GM19238 (cell line): ENCODE measurements at regions not wholly inside any gene's neighbourhood (a gene's known extent, or its start where the extent isn't known, plus 50 kb on each side); places are given as distances from the start of the nearest gene placed in this dataset.

Experiments
- DNase-seq: peaks from one replicate; pipeline ENCODE4 v3.0.0; 2011; ENCODE audit warnings: low spot score; ENCODE audit not compliant: insufficient read length

GRCh38 chr7:10662982-10663884 is 310.4 kb upstream of the PHF14 start:
- DNase-seq = no peak

- no peak for DNase-seq
Measured at GRCh38 chr7:10672186-10672585, 301.5 kb upstream of the PHF14 start.

DNA sequence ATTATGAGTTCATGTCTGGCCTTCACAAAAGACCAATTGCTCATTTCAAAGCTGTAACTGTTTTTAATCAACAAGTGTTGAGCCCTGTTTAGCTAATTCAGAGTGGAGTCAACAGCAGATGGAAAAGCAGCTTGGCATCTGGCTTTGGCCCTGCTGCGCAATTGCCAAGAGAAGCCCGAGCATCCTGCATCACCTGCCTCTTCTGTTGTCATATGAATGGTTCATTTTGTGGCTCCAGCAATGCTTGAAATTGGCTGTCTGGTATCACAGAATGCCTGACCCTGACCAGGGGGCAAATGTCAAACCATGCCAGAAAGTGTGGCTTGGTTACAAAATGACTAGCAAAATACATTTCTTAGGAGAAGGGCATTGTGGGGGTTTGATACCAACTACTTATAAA is 296.5 kb upstream of the PHF14 start:
- no peak for DNase-seq

GRCh38 chr7:10677668-10678232 is 295.9 kb upstream of the PHF14 start:
- no peak for DNase-seq

DNA sequence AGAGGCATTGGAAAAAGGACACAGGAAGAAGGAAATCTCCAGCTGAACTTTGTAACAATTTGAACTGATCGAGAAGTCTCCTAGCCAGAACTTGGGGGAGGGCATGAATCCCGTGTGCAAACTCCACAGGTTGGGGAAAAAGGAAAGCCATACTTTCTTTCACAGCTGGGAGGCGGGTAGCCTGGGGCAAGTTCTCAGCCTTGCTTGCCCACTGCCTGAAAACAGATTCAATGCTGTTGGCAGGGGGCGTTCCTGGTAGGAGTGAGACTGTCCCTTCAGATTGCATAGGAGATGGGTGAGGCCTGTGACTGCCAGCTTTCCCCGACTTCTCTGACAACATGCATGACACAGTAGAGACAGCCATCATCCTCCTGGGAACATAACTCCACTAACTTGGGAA is 289.1 kb upstream of the PHF14 start:
- DNase-seq = no peak

DNA sequence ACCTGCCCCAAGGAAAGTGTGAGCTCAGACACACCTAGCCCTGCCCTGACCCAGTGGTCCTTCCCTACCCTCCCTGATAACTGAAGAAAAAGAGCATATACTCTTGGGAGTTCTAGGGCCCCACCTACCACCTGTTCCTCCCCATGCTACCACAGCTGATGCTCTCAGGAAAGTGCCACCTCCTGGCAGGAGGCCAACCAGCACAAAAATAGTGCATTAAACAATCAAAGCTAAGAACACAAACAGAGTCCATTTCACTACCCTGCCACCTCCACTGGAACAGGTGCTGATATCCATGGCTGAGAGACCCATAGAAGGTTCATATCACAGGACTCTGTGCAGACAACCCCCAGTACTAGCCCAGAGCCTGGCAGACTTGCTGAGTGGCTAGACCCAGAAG is 288.6 kb upstream of the PHF14 start:
- no peak for DNase-seq

DNA sequence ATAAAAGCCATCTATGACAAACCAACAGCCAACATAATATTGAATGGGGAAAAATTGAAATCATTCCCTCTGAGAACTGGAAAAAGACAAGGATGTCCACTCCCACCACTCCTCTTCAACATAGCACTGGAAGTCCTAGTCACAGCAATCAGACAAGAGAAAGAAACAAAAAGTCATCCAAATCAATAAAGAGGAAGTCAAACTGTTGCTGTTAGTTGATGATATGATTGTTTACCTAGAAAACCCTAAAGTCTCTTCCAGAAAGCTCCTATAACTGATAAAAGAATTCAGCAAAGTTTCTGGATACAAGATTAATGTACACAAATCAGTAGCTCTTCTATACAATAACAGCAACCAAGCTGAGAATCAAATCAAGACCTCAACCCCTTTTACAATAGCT is 285.1 kb upstream of the PHF14 start:
- DNase-seq = no peak

DNA sequence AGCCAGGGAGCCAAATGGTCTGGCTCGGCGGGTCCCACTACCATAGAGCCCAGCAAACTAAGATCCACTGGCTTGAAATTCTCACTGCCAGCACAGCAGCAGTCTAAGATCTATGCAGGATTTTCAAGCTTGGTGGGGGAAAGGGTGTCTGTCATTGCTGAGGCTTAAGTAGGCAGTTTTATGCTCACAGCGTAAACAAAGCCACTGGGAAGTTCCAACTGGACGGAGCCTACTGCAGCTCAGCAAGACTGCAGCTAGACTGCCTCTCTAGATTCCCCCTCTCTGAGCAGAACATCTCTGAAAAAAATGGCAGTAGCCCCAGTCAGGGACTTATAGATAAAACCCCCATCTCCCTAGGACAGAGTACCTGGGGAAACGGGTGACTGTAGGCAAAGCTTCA is 277.6 kb upstream of the PHF14 start:
- no peak for DNase-seq

- DNase-seq = no peak
Measured at GRCh38 chr7:10703059-10703458, 270.6 kb upstream of the PHF14 start.

GRCh38 chr7:10703981-10704380 is 269.7 kb upstream of the PHF14 start:
- no peak for DNase-seq

DNA sequence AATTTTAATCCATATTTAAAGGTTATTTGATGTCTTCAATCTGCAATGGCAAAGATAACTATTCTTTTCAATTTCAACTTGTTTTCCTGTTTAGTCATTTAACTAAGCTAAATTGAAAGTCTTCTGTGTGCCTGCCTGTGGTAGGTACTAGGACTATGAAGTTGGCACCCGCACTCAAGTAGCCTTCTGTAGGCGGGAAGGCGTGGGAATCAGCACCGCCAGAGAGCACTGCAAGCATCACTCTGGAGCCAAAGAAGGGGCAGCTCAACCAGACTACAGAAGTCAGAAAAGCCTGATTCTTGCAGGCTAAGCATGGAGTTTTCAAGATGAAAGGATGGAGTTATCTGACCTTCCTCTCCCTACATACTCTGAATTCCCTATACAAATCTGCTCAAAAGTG is 269.0 kb upstream of the PHF14 start:
- no peak for DNase-seq

DNA sequence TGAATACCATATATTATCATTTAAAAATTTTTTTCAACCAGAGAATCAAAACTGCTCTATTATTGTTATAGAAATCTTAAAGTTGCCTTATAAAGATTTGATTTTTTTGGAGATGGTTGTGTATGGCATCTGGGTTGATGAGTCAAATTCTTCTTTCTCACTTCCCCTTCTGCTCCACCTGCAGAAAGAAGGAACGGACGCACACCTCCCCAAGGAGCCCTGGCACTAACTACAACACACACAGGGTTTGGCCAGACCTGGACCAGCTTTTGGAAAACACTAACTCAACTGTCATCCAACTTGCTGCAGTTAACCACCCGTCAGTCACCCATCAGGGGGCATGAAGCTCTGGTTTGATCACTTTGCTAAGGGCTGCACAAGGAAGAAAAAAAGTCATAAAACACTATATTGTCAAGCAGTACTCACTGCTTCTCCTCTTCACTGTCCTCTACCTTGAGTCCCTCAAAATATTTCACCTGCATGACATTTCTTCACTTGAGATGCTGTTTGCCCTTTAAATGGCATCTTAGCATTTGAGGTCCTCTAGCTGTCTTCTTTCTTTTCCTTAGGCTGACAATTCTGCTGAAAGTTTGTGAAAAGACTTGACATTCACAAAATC is 266.7 kb upstream of the PHF14 start:
- peak; percentile 23 for DNase-seq

DNA sequence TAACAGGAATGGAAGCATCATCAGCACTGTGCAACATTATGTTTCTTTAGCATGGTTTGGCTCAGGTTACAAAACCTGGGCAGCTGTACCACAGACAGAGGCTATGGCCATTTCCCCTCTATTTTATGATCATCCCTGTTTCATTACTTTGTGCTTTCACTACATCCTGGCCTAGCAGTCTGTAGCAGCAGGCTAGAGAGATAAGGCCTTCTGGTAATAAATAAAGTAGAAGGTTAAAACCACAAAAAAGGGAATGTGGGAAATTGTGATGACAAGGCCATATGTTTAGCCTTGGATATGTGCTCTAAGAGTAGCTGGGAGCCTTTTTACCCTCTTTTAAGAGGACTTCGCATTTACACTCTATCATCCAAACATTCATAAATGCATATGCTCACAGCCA is 266.2 kb upstream of the PHF14 start:
- DNase-seq = no peak

- DNase-seq = no peak
Measured at GRCh38 chr7:10708447-10708846, 265.2 kb upstream of the PHF14 start.

GRCh38 chr7:10718768-10719167 is 254.9 kb upstream of the PHF14 start:
- DNase-seq = no peak

GRCh38 chr7:10720042-10720441 is 253.6 kb upstream of the PHF14 start:
- no peak for DNase-seq

- DNase-seq = no peak
Measured at GRCh38 chr7:10721289-10721688, 252.4 kb upstream of the PHF14 start.

DNA sequence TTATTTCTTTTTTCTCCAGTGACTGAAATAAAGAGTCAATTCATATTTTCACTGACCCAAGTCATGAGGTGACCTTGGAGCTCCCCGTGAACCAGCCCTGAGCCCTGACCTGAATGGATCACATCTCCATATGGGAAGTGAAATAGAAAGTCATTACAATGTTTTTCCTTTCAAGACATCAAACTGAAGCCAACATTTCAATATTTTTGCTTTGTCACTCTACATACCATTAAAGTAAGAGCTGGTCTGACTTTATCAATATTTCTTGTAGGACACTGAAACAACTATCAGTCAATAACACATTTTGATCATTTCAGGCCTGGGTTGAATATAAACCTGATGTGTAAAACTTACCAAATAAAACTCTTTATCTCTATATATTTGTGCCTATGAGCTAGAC is 249.8 kb upstream of the PHF14 start:
- no peak for DNase-seq

DNA sequence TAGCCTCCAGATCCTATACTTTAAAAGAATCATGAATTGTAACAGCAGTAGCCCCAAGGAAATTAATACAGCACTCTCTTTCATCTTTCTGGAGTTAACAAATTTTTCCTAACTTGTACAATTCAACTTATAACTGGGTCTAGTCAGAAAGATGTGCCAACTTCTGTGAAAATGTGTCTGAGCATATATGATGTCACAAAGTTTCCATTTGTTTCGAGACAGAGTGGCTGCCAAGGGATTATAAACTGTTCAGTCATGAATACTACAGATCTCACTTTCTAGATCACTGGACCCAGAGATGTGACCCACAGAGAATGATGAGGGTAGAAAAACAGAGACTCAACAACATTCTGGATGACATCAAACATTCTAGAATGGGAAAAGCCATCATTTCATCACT is 249.2 kb upstream of the PHF14 start:
- no peak for DNase-seq

- DNase-seq = no peak
Measured at GRCh38 chr7:10727636-10728035, 246.0 kb upstream of the PHF14 start.

DNA sequence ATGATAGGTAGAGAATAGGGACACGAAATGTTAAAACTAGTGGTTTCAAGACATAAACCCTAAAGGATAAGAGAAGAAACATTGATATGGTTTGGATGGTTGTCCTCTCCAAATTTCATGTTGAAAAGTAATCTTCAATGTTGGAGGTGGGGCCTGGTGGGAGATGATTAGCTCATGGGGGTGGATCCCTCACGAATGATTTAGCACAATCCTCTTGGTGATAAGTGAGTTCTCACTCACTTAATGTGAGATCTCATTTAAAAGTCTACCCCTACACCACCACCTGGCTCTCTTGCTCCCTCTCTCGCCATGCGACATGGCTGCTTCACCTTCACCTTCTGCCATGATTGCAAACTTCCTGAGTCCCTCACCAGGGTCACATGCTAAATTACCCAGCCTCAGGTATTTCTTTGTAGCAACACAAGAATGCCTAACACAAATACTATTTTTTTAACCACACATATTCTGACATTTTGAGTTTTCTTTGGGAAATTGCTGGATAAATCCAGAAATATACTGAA is 242.4 kb upstream of the PHF14 start:
- no peak for DNase-seq

- DNase-seq = no peak
Measured at GRCh38 chr7:10733747-10734146, 239.9 kb upstream of the PHF14 start.
